GM12878 (cell line): ENCODE measurements at regions not wholly inside any gene's neighbourhood (a gene's known extent, or its start where the extent isn't known, plus 50 kb on each side); places are given as distances from the start of the nearest gene placed in this dataset.

ENCODE experiments used
- CTCF ChIP-seq, 3 experiments: IDR thresholded peaks in 2 of 3; conservative IDR thresholded peaks in 1 of 3; 2 replicates each; pipeline ENCODE4 v1.5.1; 2011; ENCODE audit warnings: low read depth in 3 of 3, low read length in 3 of 3, mild to moderate bottlenecking in 3 of 3, control low read depth in 2 of 3, moderate library complexity in 2 of 3, inconsistent platforms in 1 of 3, mixed read lengths in 1 of 3; ENCODE audit not compliant: control insufficient read depth in 2 of 3, insufficient read depth in 1 of 3; ENCODE audit errors: extremely low read depth in 1 of 3
- FOXK2 ChIP-seq: fragments of 450-650 bp; IDR thresholded peaks from 2 replicates; pipeline ENCODE4 v1.6.1; 2017; ENCODE audit warnings: mild to moderate bottlenecking, moderate library complexity
- HCFC1 ChIP-seq: fragments of 150-350 bp; IDR thresholded peaks from 2 replicates; pipeline ENCODE4 v1.6.1; 2014; ENCODE audit warnings: low read length
- TCF7 ChIP-seq: IDR thresholded peaks from 2 replicates; pipeline ENCODE4 v1.6.1; 2014; ENCODE audit warnings: antibody characterized with exemption, borderline replicate concordance
- ZNF24 ChIP-seq: fragments of 450-650 bp; IDR thresholded peaks from 2 replicates; pipeline ENCODE4 v1.6.1; 2017; ENCODE audit warnings: antibody characterized with exemption, mild to moderate bottlenecking

- TF ChIP-seq ZNF24 (no peak), TCF7 (no peak), FOXK2 (no peak), HCFC1 (no peak), CTCF (IDR thresholded peaks at IDR 0.05 in 2 of 3, conservative IDR thresholded peaks at IDR 0.05 in 1 of 3; ENCODE audit: control insufficient read depth in 2 of 3, extremely low read depth in 1 of 3, insufficient read depth in 1 of 3, low read depth in 3 of 3, low read length in 3 of 3) (no peak)
Observed at GRCh38 chr6:76217606-76218005, 145.1 kb upstream of the IMPG1 start.
